ENCODE measurements at regions not wholly inside any gene's neighbourhood (a gene's known extent, or its start where the extent isn't known, plus 50 kb on each side); places are given as distances from the start of the nearest gene placed in this dataset.
"Not testable (repeated sequence)": the region's sequence is repeated elsewhere in the genome, so short reads cannot be mapped to it uniquely, and the experiment has no call there.

DNA sequence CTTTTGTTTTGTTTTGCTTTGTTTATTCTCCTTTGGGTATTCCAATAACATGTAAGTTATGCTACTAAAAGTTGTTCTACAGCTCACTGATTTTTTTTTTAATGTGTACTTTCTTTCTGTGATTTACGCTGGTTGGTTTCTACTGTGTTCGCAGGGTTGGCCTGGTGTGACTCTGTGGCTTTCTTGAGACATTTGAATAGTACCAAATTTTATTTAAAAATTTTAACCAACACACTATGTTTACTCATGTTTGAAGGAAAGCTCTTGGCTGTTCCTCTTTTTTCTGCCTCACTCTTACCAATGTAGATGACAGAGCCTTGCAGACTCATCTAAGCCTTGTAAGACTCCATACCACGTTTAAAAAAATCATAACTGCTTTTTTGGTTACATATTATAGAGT lies 1784.9 kb upstream of the DEFB115 start:
- TF ChIP-seq, protein P1, sequence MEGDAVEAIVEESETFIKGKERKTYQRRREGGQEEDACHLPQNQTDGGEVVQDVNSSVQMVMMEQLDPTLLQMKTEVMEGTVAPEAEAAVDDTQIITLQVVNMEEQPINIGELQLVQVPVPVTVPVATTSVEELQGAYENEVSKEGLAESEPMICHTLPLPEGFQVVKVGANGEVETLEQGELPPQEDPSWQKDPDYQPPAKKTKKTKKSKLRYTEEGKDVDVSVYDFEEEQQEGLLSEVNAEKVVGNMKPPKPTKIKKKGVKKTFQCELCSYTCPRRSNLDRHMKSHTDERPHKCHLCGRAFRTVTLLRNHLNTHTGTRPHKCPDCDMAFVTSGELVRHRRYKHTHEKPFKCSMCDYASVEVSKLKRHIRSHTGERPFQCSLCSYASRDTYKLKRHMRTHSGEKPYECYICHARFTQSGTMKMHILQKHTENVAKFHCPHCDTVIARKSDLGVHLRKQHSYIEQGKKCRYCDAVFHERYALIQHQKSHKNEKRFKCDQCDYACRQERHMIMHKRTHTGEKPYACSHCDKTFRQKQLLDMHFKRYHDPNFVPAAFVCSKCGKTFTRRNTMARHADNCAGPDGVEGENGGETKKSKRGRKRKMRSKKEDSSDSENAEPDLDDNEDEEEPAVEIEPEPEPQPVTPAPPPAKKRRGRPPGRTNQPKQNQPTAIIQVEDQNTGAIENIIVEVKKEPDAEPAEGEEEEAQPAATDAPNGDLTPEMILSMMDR (conservative IDR thresholded peaks at IDR 0.05; ENCODE audit: low read depth, low read length), result no peak
- DNase-seq (ENCODE audit: low read depth), result no peak
- H3K4me3 ChIP-seq (ENCODE audit: low read depth, low read length), result no peak overlapping the region

DNA sequence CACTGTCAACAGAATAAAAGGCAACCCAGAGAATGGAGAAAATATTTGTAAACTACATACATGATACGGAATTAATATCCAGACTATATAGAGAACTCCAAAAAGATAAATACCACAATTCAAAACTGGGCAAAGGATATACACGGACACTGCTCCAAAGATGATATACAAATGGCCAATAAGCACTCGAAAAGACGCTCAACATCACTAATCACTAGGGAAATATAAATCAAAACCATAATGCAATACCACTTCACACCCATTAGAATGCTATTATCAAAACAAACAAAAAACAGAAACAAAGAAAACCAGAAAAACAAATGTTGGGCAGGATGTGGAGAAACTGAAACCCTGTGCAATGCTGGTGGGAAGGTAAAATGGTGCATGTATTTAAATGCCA lies 1764.6 kb upstream of the DEFB115 start:
- not testable (repeated sequence) for H3K4me3 ChIP-seq (ENCODE audit: low read depth, low read length); DNase-seq (ENCODE audit: low read depth)

DNA sequence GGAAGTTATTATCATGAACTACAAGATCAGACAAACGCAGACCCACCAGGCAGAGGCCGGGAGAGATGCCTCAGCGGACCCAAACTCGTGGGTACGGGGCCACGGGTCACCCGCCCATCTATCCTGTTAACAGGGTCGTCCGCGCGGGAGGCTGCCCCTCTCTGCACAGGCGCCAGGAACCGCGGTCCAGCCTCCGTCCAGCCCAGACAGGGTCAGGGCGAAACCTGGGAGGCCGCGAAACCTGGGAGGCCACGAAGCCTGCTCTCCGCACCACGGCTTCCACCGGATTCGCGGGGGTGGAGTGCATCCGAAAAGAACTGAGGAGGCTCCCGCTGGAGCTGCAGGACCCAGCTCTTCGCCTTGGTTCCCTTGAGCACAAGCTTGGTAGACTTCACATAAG lies 1760.7 kb upstream of the DEFB115 start:
- peak overlapping the region; percentile 56 for H3K4me3 ChIP-seq (ENCODE audit: low read depth, low read length)
- DNase-seq (ENCODE audit: low read depth), result not testable (repeated sequence)

DNA sequence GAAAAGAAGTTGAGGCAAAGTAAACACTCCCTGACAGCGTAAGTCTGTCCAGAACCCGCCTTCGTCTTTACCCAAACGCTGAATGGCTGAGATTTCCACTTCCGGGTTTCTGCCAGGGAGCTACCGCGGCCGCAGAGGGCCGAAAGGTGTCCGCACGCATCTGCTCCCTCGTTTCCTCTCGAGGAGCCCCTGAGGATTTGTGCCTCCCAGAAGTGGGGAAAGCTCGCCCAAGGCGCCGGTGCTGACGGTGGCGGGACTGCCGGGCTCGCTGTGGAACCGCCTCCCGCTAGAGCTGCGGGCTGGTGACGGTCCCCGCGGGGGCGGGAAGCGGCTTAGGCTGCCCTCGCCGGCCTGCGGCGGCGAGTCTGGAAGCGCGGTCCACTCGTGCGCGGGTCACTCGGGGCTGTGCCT lies 1760.2 kb upstream of the DEFB115 start:
- H3K4me3 ChIP-seq (ENCODE audit: low read depth, low read length), result peak overlapping the region; percentile 56
- DNase-seq (ENCODE audit: low read depth), result peak; percentile 9
- TF ChIP-seq, protein P1 (conservative IDR thresholded peaks at IDR 0.05; ENCODE audit: low read depth, low read length), result no peak

DNA sequence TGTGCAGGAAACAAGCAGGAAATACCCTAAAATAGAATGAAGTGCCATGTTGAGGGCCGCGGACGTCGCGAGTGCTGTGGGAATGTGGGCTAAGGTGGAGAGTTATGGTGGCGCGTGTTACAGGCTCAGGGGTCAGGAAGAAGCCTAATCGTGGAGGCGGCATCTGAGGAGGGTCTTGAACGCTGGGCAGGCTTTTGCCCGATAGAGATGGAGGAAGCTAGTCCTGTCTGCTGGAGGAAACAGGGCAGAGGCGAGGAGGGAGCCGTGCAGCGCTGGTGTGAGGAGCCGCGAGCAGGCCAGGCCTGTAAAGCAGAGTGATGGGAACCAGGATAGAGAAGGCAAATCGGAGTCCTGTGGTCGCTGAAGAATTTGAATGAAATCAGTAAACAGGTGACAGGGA lies 1759.8 kb upstream of the DEFB115 start:
- peak overlapping the region; percentile 56 for H3K4me3 ChIP-seq (ENCODE audit: low read depth, low read length)
- DNase-seq (ENCODE audit: low read depth), result not testable (repeated sequence)

DNA sequence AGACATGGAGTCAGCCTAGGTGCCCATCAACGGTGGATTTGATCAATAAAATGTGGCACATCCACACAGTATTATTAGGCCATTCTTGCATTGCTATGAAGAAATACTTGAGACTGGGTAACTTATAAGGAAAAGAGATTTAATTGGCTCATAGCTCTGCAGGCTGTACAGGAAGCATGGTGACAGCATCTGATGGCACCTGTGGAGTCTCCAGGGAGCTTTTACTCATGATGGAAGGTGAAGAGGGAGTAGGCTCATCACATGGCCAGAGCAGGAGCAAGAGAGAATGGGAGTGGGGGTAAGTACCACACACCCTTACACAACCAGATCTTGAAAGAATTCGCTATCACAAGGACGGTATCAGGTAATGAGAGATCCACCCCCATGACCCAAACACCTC lies 1756.7 kb upstream of the DEFB115 start:
- not testable (repeated sequence) for H3K4me3 ChIP-seq (ENCODE audit: low read depth, low read length); DNase-seq (ENCODE audit: low read depth)

DNA sequence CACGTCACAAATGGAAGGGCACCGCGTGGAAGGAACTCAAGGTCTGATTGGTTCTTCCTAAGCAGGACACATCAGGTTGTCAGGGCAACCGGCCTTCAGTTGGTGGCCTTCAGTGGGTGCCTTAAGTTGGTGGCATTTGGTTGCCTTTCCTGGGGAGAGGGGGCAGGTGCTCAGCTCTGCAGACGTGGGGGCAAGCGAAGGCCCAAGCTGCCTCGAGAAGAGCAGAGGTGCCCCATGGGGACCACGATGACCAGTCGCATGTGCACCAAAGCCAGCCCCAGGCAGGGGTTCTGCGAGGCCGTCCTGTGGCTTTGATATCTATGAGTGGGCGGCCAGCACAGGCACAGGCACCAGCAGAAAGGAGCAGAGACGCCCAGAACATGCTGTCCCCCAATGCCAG lies 1742.8 kb upstream of the DEFB115 start:
- not testable (repeated sequence) for DNase-seq (ENCODE audit: low read depth); H3K4me3 ChIP-seq (ENCODE audit: low read depth, low read length)

DNA sequence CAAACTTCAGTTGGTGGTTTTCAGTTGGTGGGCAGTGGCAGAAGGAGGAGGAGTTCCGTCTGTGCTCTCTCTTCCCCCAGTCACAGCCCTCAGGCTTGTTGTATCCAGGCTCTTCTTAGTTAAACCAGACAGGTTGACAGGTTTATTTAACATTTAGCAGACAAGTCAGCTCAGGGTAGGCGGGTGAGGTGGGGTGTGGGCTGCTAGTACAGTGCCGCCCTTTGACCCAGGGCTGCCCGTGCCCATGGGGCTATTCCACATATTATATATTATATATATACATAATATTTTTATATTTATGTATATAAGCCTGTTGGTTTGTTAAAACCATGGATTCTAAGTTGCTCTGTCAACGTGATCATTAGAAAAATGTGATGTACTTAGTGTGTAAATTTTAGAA lies 1740.6 kb upstream of the DEFB115 start:
- H3K4me3 ChIP-seq (ENCODE audit: low read depth, low read length); DNase-seq (ENCODE audit: low read depth): not testable (repeated sequence)

DNA sequence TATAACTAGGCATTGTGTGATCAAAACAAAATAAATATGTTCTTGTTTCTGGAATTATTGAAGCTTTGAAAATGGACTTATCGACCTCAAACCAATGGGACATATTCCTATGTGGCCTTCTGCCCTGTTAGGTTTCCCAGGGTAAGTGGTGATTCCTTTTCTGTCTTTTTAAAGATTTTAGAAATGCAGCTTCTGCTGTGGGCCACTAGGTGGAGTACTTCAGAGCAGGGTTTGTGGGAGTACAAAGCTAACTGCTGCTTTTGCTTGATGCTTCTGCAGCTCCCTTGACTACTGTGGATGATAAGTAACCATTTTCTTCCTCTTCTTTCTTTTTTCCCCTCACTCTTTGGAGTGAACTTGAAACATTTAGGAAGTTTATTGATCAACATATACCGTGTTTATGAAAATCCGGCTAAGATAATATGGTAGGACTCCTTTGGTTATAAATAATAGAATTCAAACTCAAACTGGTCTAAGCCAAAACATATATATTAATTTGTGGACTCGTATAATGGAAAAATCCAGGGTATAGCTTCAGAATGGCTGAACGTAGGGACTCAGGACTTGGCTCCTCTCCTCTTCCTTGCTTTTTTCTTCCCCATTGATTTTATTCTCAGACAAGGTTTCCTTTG lies 1737.7 kb upstream of the DEFB115 start:
- not testable (repeated sequence) for DNase-seq (ENCODE audit: low read depth); H3K4me3 ChIP-seq (ENCODE audit: low read depth, low read length)
- TF ChIP-seq, protein P1 (conservative IDR thresholded peaks at IDR 0.05; ENCODE audit: low read depth, low read length), result peak; percentile 54

DNA sequence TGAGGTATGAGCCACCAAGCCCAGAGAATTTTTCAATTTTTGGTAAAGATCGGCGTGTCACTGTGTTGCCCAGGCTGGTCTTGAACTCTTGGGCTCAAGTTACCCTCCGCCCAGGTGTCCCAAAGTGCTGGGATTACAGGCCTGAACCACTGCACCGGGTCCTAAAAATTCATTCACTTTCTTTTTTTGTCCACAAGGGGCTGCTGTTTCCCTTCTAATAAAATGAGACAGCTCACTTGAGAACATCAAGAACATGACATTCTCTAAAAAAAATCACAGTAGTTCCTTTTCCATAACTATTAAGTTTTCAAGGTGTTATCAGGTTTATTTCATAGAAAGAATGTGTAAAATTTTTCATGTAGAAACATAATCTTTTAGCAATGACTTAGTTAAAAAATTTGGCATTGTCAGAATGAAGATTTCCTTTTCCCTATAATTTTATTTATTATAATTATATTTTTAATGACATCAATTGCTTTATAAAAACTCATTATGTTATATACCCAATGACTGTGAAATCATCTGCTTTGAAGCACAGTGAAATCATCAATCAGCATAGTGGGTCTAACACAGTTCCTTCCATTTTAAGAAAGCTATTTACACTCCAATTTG lies 1723.8 kb upstream of the DEFB115 start:
- not testable (repeated sequence) for H3K4me3 ChIP-seq (ENCODE audit: low read depth, low read length); DNase-seq (ENCODE audit: low read depth)
- TF ChIP-seq, protein P1 (conservative IDR thresholded peaks at IDR 0.05; ENCODE audit: low read depth, low read length), result peak; percentile 49

DNA sequence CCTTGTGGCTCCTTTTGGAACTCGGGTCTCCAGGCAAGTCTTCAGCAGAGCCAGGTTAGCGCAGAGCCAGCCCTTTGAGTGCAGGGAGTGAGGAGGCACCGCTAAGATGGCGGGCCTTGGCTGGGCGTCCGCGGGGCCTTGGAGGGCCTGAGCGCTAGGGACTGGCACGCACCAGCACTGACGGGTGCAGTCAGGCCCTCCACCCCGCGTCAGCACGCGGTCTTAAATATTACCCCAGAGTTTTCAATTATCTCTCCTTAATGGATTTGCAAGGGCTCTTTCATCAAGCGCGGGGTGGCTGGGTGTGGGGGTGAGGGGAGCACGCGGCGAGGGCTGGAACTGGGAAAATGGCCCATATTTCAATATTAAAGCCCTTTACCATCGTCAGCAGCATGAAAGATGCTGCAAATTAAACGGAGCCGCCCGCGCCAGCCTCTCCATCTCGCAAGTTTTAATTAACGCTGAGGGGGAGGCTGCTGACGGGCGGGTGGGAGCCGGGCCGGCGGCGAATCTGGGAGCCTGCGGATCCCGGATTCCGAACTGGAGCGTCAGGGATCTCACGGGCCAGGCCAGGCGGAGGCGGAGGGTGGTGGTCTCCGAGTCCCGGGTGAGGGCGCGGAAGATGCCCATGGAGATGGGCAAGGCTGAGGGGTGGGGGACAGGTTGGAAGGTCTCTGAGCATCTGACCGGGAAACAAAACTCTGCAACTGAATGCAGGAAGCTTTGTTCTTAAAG lies 1690.4 kb upstream of the DEFB115 start:
- not testable (repeated sequence) for DNase-seq (ENCODE audit: low read depth)

DNA sequence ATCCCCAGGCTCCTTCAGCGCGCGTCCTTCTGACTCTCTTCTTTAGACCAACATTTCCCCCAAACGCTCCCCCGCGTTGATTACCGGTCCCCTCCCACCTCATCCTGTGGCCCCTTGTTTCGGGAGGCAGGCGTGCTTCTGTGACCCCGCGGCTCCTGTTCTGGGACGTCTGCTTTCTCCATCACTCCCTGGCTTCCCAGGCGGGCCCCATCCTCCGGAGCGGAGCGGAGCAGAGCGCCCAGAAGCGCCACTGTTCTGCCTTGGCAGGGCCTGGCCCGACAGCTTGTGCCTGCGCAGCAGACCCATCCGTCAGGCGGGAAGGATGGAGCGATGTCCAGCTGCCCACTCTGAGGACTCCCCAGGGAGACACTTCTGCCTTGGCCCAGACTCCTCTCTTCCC lies 1689.8 kb upstream of the DEFB115 start:
- not testable (repeated sequence) for DNase-seq (ENCODE audit: low read depth); H3K4me3 ChIP-seq (ENCODE audit: low read depth, low read length)

More for the DNA sequence above, 1690.4 kb upstream of the DEFB115 start:
- not testable (repeated sequence) for H3K4me3 ChIP-seq (ENCODE audit: low read depth, low read length)

DNA sequence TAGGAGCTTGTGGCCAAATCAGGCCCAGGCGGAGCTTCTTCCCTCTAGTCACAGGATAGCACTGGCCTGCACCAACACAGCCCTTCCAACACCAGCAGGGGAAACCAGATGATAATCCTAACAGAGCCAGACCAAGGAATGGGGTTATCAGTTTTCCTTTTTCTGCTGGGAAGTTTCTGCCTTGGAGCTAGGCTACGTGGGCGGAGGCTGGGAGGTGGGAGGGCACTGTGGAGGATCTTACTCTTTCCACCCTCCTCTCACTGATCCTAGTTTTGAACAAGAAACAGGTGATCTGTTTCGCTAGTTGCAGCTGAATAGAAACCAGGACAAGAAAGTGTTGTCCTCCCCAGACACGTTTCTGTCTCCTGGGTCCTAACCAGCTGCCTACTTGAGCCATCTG lies 1687.3 kb upstream of the DEFB115 start:
- not testable (repeated sequence) for H3K4me3 ChIP-seq (ENCODE audit: low read depth, low read length); DNase-seq (ENCODE audit: low read depth)

DNA sequence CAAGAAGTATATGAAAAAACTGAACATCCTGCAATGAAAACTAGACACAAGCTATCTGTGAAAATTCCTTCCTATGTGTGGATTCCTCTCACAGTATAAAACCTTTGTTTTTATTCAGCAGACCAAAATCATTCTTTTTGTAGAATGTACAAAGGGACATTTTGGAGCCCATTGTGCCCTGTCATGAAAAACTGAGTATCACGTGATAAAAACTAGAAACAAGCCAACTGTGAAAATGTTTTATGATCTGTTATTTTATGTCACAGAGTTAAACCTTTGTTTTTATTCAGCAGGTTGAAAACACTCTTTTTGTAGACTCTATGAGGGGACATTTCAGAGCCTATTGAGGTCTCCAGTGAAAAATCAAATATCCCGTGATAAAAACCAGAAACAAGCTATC lies 1667.9 kb upstream of the DEFB115 start:
- not testable (repeated sequence) for H3K4me3 ChIP-seq (ENCODE audit: low read depth, low read length)

More for the DNA sequence above, 1667.9 kb upstream of the DEFB115 start:
- DNase-seq (ENCODE audit: low read depth), result not testable (repeated sequence)
